WTC11 (cell line): ENCODE measurements at regions not wholly inside any gene's neighbourhood (a gene's known extent, or its start where the extent isn't known, plus 50 kb on each side); places are given as distances from the start of the nearest gene placed in this dataset.

Source experiments
- ATAC-seq: fragments of 200-7000 bp; cut with Tn5 transposase; 2 replicates; pipeline ENCODE4 v1.10.0; 2021; ENCODE audit warnings: mild to moderate bottlenecking, moderate library complexity
- CTCF ChIA-PET: fragments of 300-600 bp; sonication (Branson Sonifier 250); formaldehyde crosslinking; loops from one replicate; lab custom pipeline; 2021; ENCODE audit warnings: antibody characterized with exemption; lab: Charles Lee
- POLR2A ChIA-PET: fragments of 350-600 bp; sonication (Branson Sonifier 250); formaldehyde crosslinking; loops from one replicate; lab custom pipeline; 2021; ENCODE audit warnings: antibody characterized with exemption; lab: Charles Lee
- DNase-seq: peaks from one replicate; pipeline ENCODE4 v3.0.0; 2021; ENCODE audit warnings: low spot score
- H3K27ac Mint-ChIP-seq: 2 replicates; pipeline ENCODE4 v1.8.0; 2021; ENCODE audit warnings: mixed read lengths
- H3K27me3 Mint-ChIP-seq: 2 replicates; pipeline ENCODE4 v1.8.0; 2021; ENCODE audit warnings: low read depth, mild to moderate bottlenecking, moderate library complexity, mixed read lengths
- H3K36me3 Mint-ChIP-seq: 2 replicates; pipeline ENCODE4 v1.8.0; 2021; ENCODE audit warnings: mixed read lengths
- H3K4me1 Mint-ChIP-seq: 2 replicates; pipeline ENCODE4 v1.8.0; 2022; ENCODE audit warnings: mixed read lengths
- H3K4me3 Mint-ChIP-seq: 2 replicates; pipeline ENCODE4 v1.8.0; 2021; ENCODE audit warnings: mild to moderate bottlenecking, moderate library complexity, mixed read lengths
- H3K9me3 Mint-ChIP-seq: 2 replicates; pipeline ENCODE4 v1.8.0; 2021; ENCODE audit warnings: mixed read lengths
- ATF1 ChIP-seq: sonication (generic); formaldehyde crosslinking; IDR thresholded peaks from 2 replicates; pipeline ENCODE4 v1.8.1; 2023; ENCODE audit warnings: mild to moderate bottlenecking, moderate library complexity, missing genetic modification reagents
- GABPB1 ChIP-seq: sonication (generic); formaldehyde crosslinking; IDR thresholded peaks from 2 replicates; pipeline ENCODE4 v1.8.1; 2023; ENCODE audit warnings: mild to moderate bottlenecking, missing genetic modification reagents
- GRHL2 ChIP-seq: fragments of 250-450 bp; sonication (Bioruptor Pico); IDR thresholded peaks from 2 replicates; pipeline ENCODE4 v1.8.0; 2022; ENCODE audit warnings: mild to moderate bottlenecking, moderate library complexity; ENCODE audit not compliant: insufficient replicate concordance, severe bottlenecking
- MXD4 ChIP-seq: fragments of 250-450 bp; sonication (Bioruptor Pico); IDR thresholded peaks from 2 replicates; pipeline ENCODE4 v1.8.0; 2021; ENCODE audit warnings: mild to moderate bottlenecking, moderate library complexity, borderline replicate concordance
- NFATC4 ChIP-seq: fragments of 250-450 bp; sonication (Bioruptor Pico); IDR thresholded peaks from 2 replicates; pipeline ENCODE4 v1.9.0; 2021; ENCODE audit warnings: mild to moderate bottlenecking
- NFYB ChIP-seq: sonication (generic); formaldehyde crosslinking; conservative IDR thresholded peaks from 2 replicates; pipeline ENCODE4 v1.8.0; 2022; ENCODE audit warnings: low read depth, missing genetic modification reagents
- NR1H2 ChIP-seq: sonication (generic); formaldehyde crosslinking; IDR thresholded peaks from 2 replicates; pipeline ENCODE4 v1.9.0; 2021; ENCODE audit warnings: mild to moderate bottlenecking, moderate library complexity, missing genetic modification reagents
- SMAD4 ChIP-seq: sonication (generic); formaldehyde crosslinking; IDR thresholded peaks from 2 replicates; pipeline ENCODE4 v1.8.0; 2022; ENCODE audit warnings: mild to moderate bottlenecking, missing genetic modification reagents
- TEAD1 ChIP-seq: sonication (generic); formaldehyde crosslinking; IDR thresholded peaks from 2 replicates; pipeline ENCODE4 v1.8.0; 2022; ENCODE audit warnings: mild to moderate bottlenecking, missing genetic modification reagents
- ZNF317 ChIP-seq: sonication (generic); formaldehyde crosslinking; IDR thresholded peaks from 2 replicates; pipeline ENCODE4 v1.8.1; 2023; ENCODE audit warnings: low read depth, mild to moderate bottlenecking, moderate library complexity, missing genetic modification reagents, borderline replicate concordance
- TF ChIP-seq, protein P1 (sequence below): fragments of 250-450 bp; sonication (Bioruptor Pico); IDR thresholded peaks from 2 replicates; pipeline ENCODE4 v2.1.2; 2022; ENCODE audit warnings: mild to moderate bottlenecking, moderate library complexity
- TF ChIP-seq, protein P2 (sequence below): sonication (generic); formaldehyde crosslinking; IDR thresholded peaks from 2 replicates; pipeline ENCODE4 v1.8.0; 2022; ENCODE audit warnings: mild to moderate bottlenecking, missing genetic modification reagents
- TF ChIP-seq, protein P3 (sequence below): fragments of 250-450 bp; sonication (Bioruptor Pico); IDR thresholded peaks from 2 replicates; pipeline ENCODE4 v1.9.0; 2021; ENCODE audit warnings: mild to moderate bottlenecking, borderline replicate concordance
- TF ChIP-seq, protein P4 (sequence below): sonication (generic); formaldehyde crosslinking; IDR thresholded peaks from 2 replicates; pipeline ENCODE4 v1.8.0; 2023; ENCODE audit warnings: missing genetic modification reagents
- TF ChIP-seq, protein P5 (sequence below): sonication (generic); formaldehyde crosslinking; IDR thresholded peaks from 2 replicates; pipeline ENCODE4 v1.8.0; 2023; ENCODE audit warnings: mild to moderate bottlenecking, missing genetic modification reagents

DNA sequence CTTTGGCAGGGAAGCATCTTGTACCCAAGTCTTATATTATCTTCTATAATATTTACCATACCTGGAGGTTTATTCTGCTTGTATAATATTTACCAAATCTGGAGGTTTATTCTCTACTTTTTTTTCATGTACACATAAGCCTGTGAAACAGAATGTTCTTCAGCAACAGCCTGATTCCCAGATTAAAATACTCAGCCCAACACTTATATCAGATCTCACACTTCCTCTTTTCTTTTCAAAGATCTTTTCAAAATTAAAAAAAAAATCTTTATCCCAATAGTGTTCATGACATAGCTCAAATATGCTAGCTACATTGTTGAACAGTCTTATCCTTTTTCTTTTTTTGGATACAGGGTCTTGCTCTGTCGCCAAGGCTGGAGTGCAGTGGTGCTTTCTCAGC is 300.7 kb downstream of the LMO7 start:
- no peak overlapping the region for H3K4me3 Mint-ChIP-seq
- peaks cover 3% of the 10 kb centered on the region for H3K4me1 Mint-ChIP-seq
- H3K36me3 Mint-ChIP-seq, result no peaks in the 10 kb centered on the region
- no peak for DNase-seq
- ChIA-PET CTCF (interaction anchor here (1.0 kb wide), 1 partner anchor 241 kb away, joined by 8 read pairs; no protein-coding TSS in a partner anchor), POLR2A (no interaction called here)
- H3K9me3 Mint-ChIP-seq, result no peaks in the 10 kb centered on the region
- H3K27me3 Mint-ChIP-seq, result no peaks in the 10 kb centered on the region
- no peak overlapping the region for H3K27ac Mint-ChIP-seq
- TF ChIP-seq, protein P1, sequence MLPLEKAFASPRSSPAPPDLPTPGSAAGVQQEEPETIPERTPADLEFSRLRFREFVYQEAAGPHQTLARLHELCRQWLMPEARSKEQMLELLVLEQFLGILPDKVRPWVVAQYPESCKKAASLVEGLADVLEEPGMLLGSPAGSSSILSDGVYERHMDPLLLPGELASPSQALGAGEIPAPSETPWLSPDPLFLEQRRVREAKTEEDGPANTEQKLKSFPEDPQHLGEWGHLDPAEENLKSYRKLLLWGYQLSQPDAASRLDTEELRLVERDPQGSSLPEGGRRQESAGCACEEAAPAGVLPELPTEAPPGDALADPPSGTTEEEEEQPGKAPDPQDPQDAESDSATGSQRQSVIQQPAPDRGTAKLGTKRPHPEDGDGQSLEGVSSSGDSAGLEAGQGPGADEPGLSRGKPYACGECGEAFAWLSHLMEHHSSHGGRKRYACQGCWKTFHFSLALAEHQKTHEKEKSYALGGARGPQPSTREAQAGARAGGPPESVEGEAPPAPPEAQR (CRISPR knock-in tag), result no peak
- TF ChIP-seq SMAD4 (CRISPR knock-in tag) (no peak), ZNF317 (CRISPR knock-in tag) (no peak), MXD4 (CRISPR knock-in tag) (no peak), GRHL2 (CRISPR knock-in tag) (no peak), ATF1 (CRISPR knock-in tag) (no peak), NR1H2 (CRISPR knock-in tag) (no peak), NFYB (CRISPR knock-in tag) (no peak), NFATC4 (CRISPR knock-in tag) (no peak), GABPB1 (no peak), TEAD1 (CRISPR knock-in tag) (no peak)
- TF ChIP-seq, protein P2, sequence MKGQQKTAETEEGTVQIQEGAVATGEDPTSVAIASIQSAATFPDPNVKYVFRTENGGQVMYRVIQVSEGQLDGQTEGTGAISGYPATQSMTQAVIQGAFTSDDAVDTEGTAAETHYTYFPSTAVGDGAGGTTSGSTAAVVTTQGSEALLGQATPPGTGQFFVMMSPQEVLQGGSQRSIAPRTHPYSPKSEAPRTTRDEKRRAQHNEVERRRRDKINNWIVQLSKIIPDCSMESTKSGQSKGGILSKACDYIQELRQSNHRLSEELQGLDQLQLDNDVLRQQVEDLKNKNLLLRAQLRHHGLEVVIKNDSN (CRISPR knock-in tag), result no peak
- TF ChIP-seq, protein P3, sequence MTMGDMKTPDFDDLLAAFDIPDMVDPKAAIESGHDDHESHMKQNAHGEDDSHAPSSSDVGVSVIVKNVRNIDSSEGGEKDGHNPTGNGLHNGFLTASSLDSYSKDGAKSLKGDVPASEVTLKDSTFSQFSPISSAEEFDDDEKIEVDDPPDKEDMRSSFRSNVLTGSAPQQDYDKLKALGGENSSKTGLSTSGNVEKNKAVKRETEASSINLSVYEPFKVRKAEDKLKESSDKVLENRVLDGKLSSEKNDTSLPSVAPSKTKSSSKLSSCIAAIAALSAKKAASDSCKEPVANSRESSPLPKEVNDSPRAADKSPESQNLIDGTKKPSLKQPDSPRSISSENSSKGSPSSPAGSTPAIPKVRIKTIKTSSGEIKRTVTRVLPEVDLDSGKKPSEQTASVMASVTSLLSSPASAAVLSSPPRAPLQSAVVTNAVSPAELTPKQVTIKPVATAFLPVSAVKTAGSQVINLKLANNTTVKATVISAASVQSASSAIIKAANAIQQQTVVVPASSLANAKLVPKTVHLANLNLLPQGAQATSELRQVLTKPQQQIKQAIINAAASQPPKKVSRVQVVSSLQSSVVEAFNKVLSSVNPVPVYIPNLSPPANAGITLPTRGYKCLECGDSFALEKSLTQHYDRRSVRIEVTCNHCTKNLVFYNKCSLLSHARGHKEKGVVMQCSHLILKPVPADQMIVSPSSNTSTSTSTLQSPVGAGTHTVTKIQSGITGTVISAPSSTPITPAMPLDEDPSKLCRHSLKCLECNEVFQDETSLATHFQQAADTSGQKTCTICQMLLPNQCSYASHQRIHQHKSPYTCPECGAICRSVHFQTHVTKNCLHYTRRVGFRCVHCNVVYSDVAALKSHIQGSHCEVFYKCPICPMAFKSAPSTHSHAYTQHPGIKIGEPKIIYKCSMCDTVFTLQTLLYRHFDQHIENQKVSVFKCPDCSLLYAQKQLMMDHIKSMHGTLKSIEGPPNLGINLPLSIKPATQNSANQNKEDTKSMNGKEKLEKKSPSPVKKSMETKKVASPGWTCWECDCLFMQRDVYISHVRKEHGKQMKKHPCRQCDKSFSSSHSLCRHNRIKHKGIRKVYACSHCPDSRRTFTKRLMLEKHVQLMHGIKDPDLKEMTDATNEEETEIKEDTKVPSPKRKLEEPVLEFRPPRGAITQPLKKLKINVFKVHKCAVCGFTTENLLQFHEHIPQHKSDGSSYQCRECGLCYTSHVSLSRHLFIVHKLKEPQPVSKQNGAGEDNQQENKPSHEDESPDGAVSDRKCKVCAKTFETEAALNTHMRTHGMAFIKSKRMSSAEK (CRISPR knock-in tag), result no peak
- TF ChIP-seq, protein P4, sequence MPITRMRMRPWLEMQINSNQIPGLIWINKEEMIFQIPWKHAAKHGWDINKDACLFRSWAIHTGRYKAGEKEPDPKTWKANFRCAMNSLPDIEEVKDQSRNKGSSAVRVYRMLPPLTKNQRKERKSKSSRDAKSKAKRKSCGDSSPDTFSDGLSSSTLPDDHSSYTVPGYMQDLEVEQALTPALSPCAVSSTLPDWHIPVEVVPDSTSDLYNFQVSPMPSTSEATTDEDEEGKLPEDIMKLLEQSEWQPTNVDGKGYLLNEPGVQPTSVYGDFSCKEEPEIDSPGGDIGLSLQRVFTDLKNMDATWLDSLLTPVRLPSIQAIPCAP, result no peak
- TF ChIP-seq, protein P5, sequence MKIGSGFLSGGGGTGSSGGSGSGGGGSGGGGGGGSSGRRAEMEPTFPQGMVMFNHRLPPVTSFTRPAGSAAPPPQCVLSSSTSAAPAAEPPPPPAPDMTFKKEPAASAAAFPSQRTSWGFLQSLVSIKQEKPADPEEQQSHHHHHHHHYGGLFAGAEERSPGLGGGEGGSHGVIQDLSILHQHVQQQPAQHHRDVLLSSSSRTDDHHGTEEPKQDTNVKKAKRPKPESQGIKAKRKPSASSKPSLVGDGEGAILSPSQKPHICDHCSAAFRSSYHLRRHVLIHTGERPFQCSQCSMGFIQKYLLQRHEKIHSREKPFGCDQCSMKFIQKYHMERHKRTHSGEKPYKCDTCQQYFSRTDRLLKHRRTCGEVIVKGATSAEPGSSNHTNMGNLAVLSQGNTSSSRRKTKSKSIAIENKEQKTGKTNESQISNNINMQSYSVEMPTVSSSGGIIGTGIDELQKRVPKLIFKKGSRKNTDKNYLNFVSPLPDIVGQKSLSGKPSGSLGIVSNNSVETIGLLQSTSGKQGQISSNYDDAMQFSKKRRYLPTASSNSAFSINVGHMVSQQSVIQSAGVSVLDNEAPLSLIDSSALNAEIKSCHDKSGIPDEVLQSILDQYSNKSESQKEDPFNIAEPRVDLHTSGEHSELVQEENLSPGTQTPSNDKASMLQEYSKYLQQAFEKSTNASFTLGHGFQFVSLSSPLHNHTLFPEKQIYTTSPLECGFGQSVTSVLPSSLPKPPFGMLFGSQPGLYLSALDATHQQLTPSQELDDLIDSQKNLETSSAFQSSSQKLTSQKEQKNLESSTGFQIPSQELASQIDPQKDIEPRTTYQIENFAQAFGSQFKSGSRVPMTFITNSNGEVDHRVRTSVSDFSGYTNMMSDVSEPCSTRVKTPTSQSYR (CRISPR knock-in tag), result no peak
- ATAC-seq, result no peak

DNA sequence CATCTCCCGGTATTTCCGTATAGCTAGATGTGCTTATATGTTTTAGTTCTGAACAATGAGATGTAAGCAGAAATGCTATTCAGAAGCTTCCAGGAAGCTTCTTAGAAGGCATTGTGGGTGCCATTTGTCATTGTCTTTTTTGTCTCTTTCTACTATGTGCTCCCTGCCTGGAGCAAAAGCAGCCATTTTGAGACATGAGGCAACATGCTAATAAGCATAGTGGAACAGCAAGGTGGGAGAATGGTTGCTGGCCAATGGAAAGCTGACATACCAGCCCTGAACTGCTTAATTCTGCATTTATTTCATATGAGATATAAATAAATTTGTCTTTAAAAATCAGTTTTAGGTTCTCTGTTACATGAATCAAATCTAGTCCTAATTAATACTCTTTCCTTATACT is 299.7 kb downstream of the LMO7 start:
- CTCF ChIA-PET, result interaction anchor here (0.6 to 1.3 kb wide), 3 partner anchors 59 to 84 kb away, joined by 3 to 4 read pairs (median 3); no protein-coding TSS in a partner anchor
- H3K9me3 Mint-ChIP-seq, result no peaks in the 10 kb centered on the region
- no peaks in the 10 kb centered on the region for H3K27me3 Mint-ChIP-seq
- H3K36me3 Mint-ChIP-seq, result no peaks in the 10 kb centered on the region
- no peak overlapping the region for H3K27ac Mint-ChIP-seq
- ATAC-seq, result peak; percentile 81
- POLR2A ChIA-PET, result no interaction called here
- peaks cover 3% of the 10 kb centered on the region for H3K4me1 Mint-ChIP-seq
- no peak for TF ChIP-seq NR1H2 (CRISPR knock-in tag)
- TF ChIP-seq, all 79 proteins: peak for 0
- H3K4me3 Mint-ChIP-seq, result no peak overlapping the region
- no peak for DNase-seq
